ACC112 (cell line): ENCODE measurements at regions not wholly inside any gene's neighbourhood (a gene's known extent, or its start where the extent isn't known, plus 50 kb on each side); places are given as distances from the start of the nearest gene placed in this dataset.

Experiments
- H2AFZ ChIP-seq: fragments of 200-600 bp; sonication (generic); one replicate; pipeline ENCODE4 v1.6.0; 2017; ENCODE audit warnings: antibody characterized with exemption, low read length; ENCODE audit not compliant: unreplicated experiment
- H3K27ac ChIP-seq: fragments of 200-600 bp; sonication (generic); 2 replicates; pipeline ENCODE4 v1.5.1; 2014; ENCODE audit warnings: low read depth, mild to moderate bottlenecking, antibody characterized with exemption, low read length, moderate library complexity
- H3K27me3 ChIP-seq: fragments of 200-600 bp; sonication (generic); 2 replicates; pipeline ENCODE4 v1.6.1; 2014; ENCODE audit warnings: mild to moderate bottlenecking, antibody characterized with exemption, low read length, moderate library complexity, mixed read lengths; ENCODE audit not compliant: insufficient read depth
- H3K36me3 ChIP-seq: fragments of 200-600 bp; sonication (generic); 2 replicates; pipeline ENCODE4 v1.6.1; 2016; ENCODE audit warnings: mild to moderate bottlenecking, antibody characterized with exemption, low read length, moderate library complexity, mixed read lengths; ENCODE audit not compliant: insufficient read depth
- H3K4me1 ChIP-seq: fragments of 200-600 bp; sonication (generic); one replicate; pipeline ENCODE4 v1.6.1; 2016; ENCODE audit warnings: low read length, mixed read lengths; ENCODE audit not compliant: insufficient read depth, unreplicated experiment, control insufficient read depth
- H3K4me3 ChIP-seq: fragments of 200-600 bp; sonication (generic); 2 replicates; pipeline ENCODE4 v1.5.1; 2014; ENCODE audit warnings: mild to moderate bottlenecking, low read depth, low read length
- H3K79me2 ChIP-seq: fragments of 200-600 bp; sonication (generic); one replicate; pipeline ENCODE4 v1.6.0; 2016; ENCODE audit warnings: low read length; ENCODE audit not compliant: control insufficient read depth, unreplicated experiment, insufficient read depth

DNA sequence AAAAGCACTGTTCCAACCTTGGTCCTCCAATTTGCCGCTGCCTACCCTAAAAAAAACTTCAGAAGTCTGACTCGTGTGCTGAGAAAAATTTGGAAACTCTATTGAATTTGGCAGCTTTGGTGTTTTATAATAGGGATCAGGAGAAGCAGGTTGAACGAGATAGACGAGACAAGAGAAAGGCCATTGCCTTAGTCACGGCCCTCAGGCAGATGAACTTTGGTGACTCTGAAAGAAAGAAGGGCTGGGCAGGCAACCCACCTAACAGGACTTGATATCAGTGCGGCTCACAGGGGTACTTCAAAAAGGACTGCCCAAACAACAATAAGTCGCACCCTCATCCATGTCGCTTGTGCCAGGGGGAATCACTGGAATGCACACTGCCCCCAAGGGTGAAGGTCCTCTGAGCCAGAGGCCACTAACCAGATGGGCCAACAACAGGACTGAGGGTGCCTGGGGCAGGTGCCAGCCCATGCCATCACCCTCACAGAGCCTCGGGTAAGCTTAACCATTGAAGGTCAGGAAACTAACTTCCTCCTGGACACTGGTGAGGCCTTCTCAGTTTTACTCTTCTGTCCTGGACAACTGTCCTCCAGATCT, 102.5 kb upstream of the SSTR1 start:
- H3K79me2 ChIP-seq, result no peaks in the 10 kb centered on the region
- no peaks in the 10 kb centered on the region for H3K4me1 ChIP-seq
- H3K27me3 ChIP-seq, result no peaks in the 10 kb centered on the region
- no peak overlapping the region for H3K4me3 ChIP-seq
- no peak overlapping the region for H2AFZ ChIP-seq
- H3K27ac ChIP-seq, result no peak overlapping the region
- H3K36me3 ChIP-seq, result peaks cover 4% of the 10 kb centered on the region; the same call in 1 of the 2 replicates

DNA sequence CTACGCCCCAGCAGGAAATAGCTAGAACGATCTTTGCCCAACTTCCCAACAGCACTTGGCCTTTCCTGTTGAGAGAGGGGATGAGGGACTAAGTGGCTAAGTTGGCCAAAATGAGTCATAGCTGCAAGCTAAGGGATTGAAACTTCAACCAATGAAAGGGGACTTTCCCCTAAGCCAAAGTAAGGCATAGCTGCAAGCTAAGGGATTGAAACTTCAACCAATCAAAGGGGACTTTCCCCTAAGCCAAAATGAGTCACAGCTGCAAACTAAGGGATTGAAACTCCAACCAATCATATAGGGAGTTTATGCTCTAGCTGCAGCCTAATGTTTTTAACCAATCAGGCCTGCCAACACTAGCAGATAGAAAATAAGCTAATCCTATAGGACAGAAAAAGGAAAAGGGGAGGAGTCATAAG, 100.5 kb upstream of the SSTR1 start:
- H3K36me3 ChIP-seq, result peaks cover 4% of the 10 kb centered on the region; the same call in 1 of the 2 replicates
- no peak overlapping the region for H3K4me3 ChIP-seq
- H3K27me3 ChIP-seq, result no peaks in the 10 kb centered on the region
- H2AFZ ChIP-seq, result no peak overlapping the region
- no peaks in the 10 kb centered on the region for H3K79me2 ChIP-seq
- no peaks in the 10 kb centered on the region for H3K4me1 ChIP-seq
- H3K27ac ChIP-seq, result no peak overlapping the region

DNA sequence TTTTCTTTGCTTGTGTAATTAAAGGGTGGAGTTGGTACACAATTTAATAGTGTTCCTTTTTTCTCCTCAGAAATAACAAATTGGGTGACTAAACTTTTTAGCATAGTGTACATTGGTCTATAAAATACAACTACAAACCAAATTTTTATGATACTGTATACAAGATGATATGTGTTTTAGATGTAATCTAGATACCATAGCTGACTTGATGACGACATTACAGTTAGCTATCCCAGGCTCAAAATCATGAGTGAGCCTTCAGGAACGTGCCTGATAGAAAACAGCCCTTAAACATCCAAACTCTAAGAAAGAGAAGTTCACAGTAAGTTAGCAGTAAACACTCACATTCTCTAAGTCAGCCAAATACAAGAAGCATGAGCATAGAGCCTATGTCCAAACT, 99.0 kb upstream of the SSTR1 start:
- H2AFZ ChIP-seq, result no peak overlapping the region
- no peaks in the 10 kb centered on the region for H3K79me2 ChIP-seq
- H3K36me3 ChIP-seq, result peaks cover 4% of the 10 kb centered on the region; the same call in 1 of the 2 replicates
- H3K4me3 ChIP-seq, result no peak overlapping the region
- no peak overlapping the region for H3K27ac ChIP-seq
- H3K27me3 ChIP-seq, result no peaks in the 10 kb centered on the region
- H3K4me1 ChIP-seq, result no peaks in the 10 kb centered on the region

DNA sequence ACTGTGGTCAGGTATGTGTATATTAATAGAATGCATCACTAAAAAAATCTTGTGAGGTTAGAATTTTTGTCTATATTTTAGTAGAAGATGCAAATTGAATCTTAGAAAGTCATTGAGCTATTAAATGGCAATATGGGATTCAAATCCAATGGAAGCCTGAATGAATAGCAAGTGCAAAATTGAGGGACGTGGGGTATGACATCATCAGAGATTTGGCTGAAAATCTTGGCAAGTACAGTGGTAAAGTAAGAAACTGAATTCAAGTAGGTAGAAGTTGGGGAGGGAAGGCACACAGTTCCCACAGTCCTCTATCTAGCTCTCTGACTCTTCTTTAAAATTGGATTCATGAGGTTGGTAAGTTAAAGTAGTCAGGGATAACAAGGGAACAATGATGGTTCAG, 97.4 kb upstream of the SSTR1 start:
- H3K4me3 ChIP-seq, result no peak overlapping the region
- H3K79me2 ChIP-seq, result no peaks in the 10 kb centered on the region
- no peaks in the 10 kb centered on the region for H3K27me3 ChIP-seq
- H3K27ac ChIP-seq, result no peak overlapping the region
- H2AFZ ChIP-seq, result no peak overlapping the region
- peaks cover 4% of the 10 kb centered on the region; the same call in 1 of the 2 replicates for H3K36me3 ChIP-seq
- H3K4me1 ChIP-seq, result no peaks in the 10 kb centered on the region

DNA sequence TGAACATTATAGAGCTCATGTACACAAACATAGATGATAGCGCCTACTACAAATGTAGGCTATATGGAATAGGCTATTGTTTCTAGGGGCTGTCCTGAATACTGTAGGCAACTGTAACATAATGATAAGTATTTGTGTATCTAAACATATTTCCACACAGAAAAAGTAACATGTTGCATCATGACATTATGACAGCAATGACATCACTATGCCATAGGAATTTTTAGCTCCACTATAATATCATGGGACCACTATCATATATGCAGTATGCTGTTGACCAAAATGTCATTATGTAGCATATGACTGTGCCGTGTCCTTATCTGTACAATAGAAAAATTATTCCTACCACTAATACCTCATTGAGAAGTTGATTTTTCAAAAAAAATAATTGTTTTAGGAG, 96.7 kb upstream of the SSTR1 start:
- H3K4me1 ChIP-seq, result no peaks in the 10 kb centered on the region
- H3K27ac ChIP-seq, result no peak overlapping the region
- H3K27me3 ChIP-seq, result no peaks in the 10 kb centered on the region
- H3K79me2 ChIP-seq, result no peaks in the 10 kb centered on the region
- H3K36me3 ChIP-seq, result peaks cover 4% of the 10 kb centered on the region; the same call in 1 of the 2 replicates
- H3K4me3 ChIP-seq, result no peak overlapping the region
- no peak overlapping the region for H2AFZ ChIP-seq

DNA sequence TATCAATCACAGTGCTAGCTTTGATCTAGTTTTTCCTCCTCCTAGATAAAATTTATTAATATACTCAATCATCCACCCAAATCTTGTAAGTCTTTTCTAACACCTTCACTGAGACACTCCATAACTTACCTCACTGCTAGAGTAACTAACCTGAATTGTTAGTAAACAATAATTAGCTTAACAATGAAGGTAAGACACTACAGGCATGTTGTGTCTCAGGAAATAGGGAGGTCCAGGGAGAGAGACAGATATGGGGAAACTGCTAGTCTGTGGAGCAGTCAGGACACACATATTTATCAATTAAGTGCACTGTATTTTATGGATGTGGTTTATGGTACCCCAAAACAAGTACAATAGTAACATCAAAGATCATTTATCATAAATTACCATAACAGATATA, 94.2 kb upstream of the SSTR1 start:
- no peak overlapping the region for H3K4me3 ChIP-seq
- H2AFZ ChIP-seq, result no peak overlapping the region
- H3K27ac ChIP-seq, result no peak overlapping the region

DNA sequence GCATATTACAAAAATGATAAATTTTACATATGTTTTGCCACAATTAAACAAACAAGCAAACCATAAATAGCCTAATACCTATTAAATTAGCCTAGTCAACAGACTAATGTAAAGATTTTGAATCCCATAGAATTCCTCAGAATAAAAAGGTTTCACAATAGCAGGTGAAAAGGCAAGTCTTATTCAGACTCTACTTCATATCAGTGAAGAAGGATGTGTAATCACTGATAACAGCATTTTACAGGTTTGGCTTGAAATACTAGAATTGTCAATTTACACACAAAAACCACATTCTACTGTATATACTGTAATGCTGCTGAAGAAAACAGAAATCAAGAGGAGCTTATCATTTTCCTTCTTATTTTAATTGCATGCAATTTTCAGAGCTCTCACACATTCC, 90.8 kb upstream of the SSTR1 start:
- H2AFZ ChIP-seq, result no peak overlapping the region
- H3K4me3 ChIP-seq, result no peak overlapping the region
- no peaks in the 10 kb centered on the region for H3K4me1 ChIP-seq
- no peaks in the 10 kb centered on the region for H3K36me3 ChIP-seq
- no peaks in the 10 kb centered on the region for H3K27me3 ChIP-seq
- no peak overlapping the region for H3K27ac ChIP-seq
- H3K79me2 ChIP-seq, result no peaks in the 10 kb centered on the region

More for the DNA sequence above, 94.2 kb upstream of the SSTR1 start:
- no peaks in the 10 kb centered on the region for H3K79me2 ChIP-seq
- no peaks in the 10 kb centered on the region for H3K4me1 ChIP-seq
- H3K36me3 ChIP-seq, result no peaks in the 10 kb centered on the region
- H3K27me3 ChIP-seq, result no peaks in the 10 kb centered on the region

DNA sequence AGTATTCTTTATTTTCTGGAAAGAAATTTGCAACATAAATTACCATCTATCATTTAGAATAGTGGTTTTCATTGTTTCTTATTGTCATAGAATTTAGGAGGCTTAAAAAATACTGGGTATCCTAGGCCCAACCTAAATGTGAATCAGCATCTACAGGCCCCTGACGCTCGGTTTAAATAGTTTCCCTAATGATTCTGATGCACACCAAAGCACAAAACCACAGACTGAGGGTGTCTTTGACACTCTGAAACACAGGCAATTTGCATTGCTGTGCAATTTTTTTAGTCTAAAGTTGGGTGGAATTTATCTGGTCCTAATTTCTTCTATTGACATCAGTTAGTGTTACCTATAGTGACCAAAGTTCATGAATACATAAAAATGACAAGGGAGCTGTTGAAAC, 87.6 kb upstream of the SSTR1 start:
- H2AFZ ChIP-seq, result no peak overlapping the region
- no peak overlapping the region for H3K4me3 ChIP-seq
- H3K27ac ChIP-seq, result no peak overlapping the region
- H3K36me3 ChIP-seq, result no peaks in the 10 kb centered on the region
- no peaks in the 10 kb centered on the region for H3K79me2 ChIP-seq
- no peaks in the 10 kb centered on the region for H3K27me3 ChIP-seq
- no peaks in the 10 kb centered on the region for H3K4me1 ChIP-seq

DNA sequence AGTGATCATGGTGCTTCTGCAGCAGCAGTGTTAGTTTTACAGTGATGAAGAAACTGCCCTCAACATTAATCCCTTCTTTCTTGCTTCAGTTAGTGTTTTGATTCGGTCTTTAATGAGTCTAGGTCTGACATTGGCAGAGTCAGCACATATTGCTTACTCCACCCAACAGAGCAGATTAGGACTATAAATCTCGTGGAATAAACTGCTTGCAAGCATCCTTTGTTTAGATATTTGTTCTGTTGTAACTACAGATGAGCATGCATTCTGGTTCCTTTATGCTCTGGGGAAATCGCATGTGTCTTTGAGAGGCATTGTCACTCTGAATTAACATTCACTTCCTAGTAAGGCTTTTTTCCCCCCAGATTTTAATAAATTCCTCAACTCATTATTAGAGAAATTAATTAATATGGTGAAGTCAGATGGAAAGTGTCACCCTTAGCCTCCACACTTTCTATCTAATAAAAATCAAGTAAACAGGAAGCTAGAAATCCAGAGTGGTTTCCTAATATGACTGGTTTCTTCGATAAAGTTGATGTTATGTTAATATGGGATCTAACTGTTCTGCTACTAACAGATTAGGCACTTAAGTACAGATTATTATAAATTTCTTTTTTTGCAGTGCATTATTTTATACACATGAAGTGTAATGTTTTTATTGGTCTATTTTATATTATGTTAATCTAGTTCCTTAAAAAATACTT, 86.2 kb upstream of the SSTR1 start:
- no peak overlapping the region for H2AFZ ChIP-seq
- no peaks in the 10 kb centered on the region for H3K27me3 ChIP-seq
- H3K27ac ChIP-seq, result no peak overlapping the region
- H3K4me3 ChIP-seq, result no peak overlapping the region
- no peaks in the 10 kb centered on the region for H3K4me1 ChIP-seq
- no peaks in the 10 kb centered on the region for H3K79me2 ChIP-seq
- H3K36me3 ChIP-seq, result no peaks in the 10 kb centered on the region

DNA sequence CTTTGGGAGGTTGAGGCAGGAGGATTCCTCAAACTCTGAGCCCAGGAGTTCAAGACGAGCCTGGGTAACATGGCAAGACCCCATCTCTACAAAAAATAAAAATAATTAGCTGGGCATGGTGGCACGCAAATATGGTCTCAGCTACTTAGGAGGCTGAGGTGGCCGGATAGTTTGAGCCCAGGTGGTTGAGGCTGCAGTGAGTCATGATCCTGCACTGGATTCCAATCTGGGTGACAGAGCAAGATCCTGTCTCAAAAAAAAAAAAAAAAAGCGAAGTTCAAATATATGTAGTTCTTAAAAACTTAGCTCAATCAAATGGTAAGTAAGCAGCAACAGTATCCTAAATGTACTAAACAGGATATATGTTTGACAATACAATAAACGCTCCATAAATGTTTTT, 85.5 kb upstream of the SSTR1 start:
- Histone ChIP-seq H3K27me3 (no peaks in the 10 kb centered on the region), H3K4me3 (no peak overlapping the region), H2AFZ (no peak overlapping the region), H3K27ac (no peak overlapping the region), H3K4me1 (no peaks in the 10 kb centered on the region), H3K79me2 (no peaks in the 10 kb centered on the region), H3K36me3 (no peaks in the 10 kb centered on the region)

DNA sequence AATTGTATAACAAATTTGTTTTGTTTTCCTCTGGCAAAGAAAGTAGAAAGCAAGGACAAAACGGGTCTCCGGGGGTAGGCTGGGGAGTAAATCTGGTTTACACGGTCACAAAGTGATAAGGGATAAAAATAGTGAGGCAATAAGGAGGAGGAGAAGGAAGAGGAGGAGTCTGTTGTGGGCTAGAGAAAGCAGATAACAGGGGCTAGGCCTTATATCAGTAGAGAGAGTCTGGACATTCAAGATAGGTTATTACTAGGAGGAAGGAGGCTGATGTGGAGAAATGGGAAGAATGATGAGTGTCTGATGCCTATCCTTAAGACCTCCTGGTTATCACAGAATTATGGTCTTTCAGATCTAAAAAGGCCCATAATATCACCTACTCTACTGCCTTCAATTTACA, 83.2 kb upstream of the SSTR1 start:
- H3K36me3 ChIP-seq, result no peaks in the 10 kb centered on the region
- no peak overlapping the region for H2AFZ ChIP-seq
- H3K4me1 ChIP-seq, result no peaks in the 10 kb centered on the region
- H3K79me2 ChIP-seq, result no peaks in the 10 kb centered on the region
- H3K27me3 ChIP-seq, result no peaks in the 10 kb centered on the region
- H3K4me3 ChIP-seq, result no peak overlapping the region
- no peak overlapping the region for H3K27ac ChIP-seq
